CD8-positive, alpha-beta memory T cell (primary cell): ENCODE measurements at regions not wholly inside any gene's neighbourhood (a gene's known extent, or its start where the extent isn't known, plus 50 kb on each side); places are given as distances from the start of the nearest gene placed in this dataset.

Source experiments
- CTCF ChIA-PET: fragments of 350-600 bp; sonication (Branson Sonifier 250); formaldehyde crosslinking; loops from one replicate; lab custom pipeline; 2021; ENCODE audit warnings: antibody characterized with exemption; lab: Charles Lee
- POLR2A ChIA-PET: fragments of 350-600 bp; sonication (Branson Sonifier 250); formaldehyde crosslinking; loops from one replicate; lab custom pipeline; 2021; ENCODE audit warnings: antibody characterized with exemption; lab: Charles Lee
- DNase-seq, 5 donors: peaks; one replicate each; pipeline versions ENCODE4 v3.0.0 to v3.0.0-alpha.2; 2020 to 2022; ENCODE audit warnings: mixed read lengths in 1 of 5
- H3K27ac ChIP-seq: one replicate; pipeline ENCODE4 v1.7.0; 2013; ENCODE audit warnings: low read depth, mild to moderate bottlenecking, low read length, moderate library complexity
- H3K27me3 ChIP-seq: 2 replicates; pipeline ENCODE4 v1.7.0; 2013; ENCODE audit warnings: low read length, mild to moderate bottlenecking; ENCODE audit not compliant: insufficient read depth, poor library complexity, severe bottlenecking
- H3K36me3 ChIP-seq: 2 replicates; pipeline ENCODE4 v1.7.0; 2013; ENCODE audit warnings: mild to moderate bottlenecking, low read length, moderate library complexity; ENCODE audit not compliant: insufficient read depth
- H3K4me1 ChIP-seq: 2 replicates; pipeline ENCODE4 v1.7.0; 2013; ENCODE audit warnings: mild to moderate bottlenecking, low read length, moderate library complexity; ENCODE audit not compliant: insufficient read depth
- H3K4me3 ChIP-seq: 2 replicates; pipeline ENCODE4 v1.7.0; 2013; ENCODE audit warnings: mild to moderate bottlenecking, low read length
- H3K9me3 ChIP-seq: 2 replicates; pipeline ENCODE4 v1.7.0; 2013; ENCODE audit warnings: mild to moderate bottlenecking, low read length
- H3K27ac Mint-ChIP-seq, 8 donors: one replicate each; pipeline ENCODE4 v1.8.0; 2020 to 2021; ENCODE audit warnings: mixed read lengths in 8 of 8, mild to moderate bottlenecking in 6 of 8, inconsistent platforms in 3 of 8, moderate library complexity in 3 of 8
- H3K27me3 Mint-ChIP-seq, 2 donors: one replicate each; pipeline ENCODE4 v1.8.0; 2020 to 2021; ENCODE audit warnings: mixed read lengths in 2 of 2, mild to moderate bottlenecking in 1 of 2, moderate library complexity in 1 of 2
- H3K36me3 Mint-ChIP-seq, 3 donors: one replicate each; pipeline ENCODE4 v1.8.0; 2020 to 2021; ENCODE audit warnings: mixed read lengths in 3 of 3, inconsistent platforms in 1 of 3, mild to moderate bottlenecking in 1 of 3
- H3K4me1 Mint-ChIP-seq, 3 donors: one replicate each; pipeline ENCODE4 v1.8.0; 2020 to 2021; ENCODE audit warnings: mixed read lengths in 3 of 3, inconsistent platforms in 1 of 3, mild to moderate bottlenecking in 1 of 3
- H3K4me3 Mint-ChIP-seq, 7 donors: one replicate each; pipeline ENCODE4 v1.8.0; 2020 to 2021; ENCODE audit warnings: mixed read lengths in 7 of 7, mild to moderate bottlenecking in 6 of 7, moderate library complexity in 4 of 7, inconsistent platforms in 2 of 7
- H3K9me3 Mint-ChIP-seq, 5 donors: one replicate each; pipeline ENCODE4 v1.8.0; 2020 to 2022; ENCODE audit warnings: mixed read lengths in 5 of 5, mild to moderate bottlenecking in 3 of 5, moderate library complexity in 2 of 5, inconsistent platforms in 1 of 5

DNA sequence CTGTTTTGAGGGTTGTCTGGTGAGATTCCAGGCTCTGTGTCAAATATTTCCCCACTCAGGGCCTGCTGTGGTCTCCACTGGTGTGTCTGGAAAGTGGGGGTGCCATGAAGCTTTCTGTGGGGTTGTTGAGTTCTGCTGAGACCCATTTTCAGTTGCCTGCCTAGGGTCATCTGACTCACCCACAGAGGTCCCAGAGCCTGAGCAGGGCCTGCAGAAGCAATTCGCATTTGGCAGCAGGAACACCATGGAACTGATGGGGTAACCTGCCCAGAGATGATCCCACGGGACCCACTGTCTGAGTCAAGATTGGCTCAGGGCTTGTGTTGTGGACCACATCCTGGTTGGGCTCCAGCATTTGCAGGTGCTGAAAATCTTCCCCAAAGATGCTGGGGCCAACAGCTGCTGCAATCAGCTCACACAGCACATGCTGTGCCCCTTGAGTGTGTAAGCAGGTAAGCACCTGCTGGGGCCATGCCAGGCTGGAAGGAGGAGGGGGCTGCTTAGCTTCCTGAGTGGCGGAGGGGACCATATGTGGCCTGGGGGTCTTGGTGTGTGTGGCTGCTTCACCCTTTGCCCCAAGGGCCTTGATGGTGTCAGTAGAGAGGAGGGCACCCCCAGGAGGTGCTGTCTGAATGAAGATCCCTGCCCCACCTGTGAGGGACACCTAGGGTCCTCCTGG lies 1726.1 kb downstream of the TP53TG3F start:
- H3K27ac Mint-ChIP-seq, result no peak overlapping the region
- ChIA-PET CTCF (no interaction called here), POLR2A (no interaction called here)

DNA sequence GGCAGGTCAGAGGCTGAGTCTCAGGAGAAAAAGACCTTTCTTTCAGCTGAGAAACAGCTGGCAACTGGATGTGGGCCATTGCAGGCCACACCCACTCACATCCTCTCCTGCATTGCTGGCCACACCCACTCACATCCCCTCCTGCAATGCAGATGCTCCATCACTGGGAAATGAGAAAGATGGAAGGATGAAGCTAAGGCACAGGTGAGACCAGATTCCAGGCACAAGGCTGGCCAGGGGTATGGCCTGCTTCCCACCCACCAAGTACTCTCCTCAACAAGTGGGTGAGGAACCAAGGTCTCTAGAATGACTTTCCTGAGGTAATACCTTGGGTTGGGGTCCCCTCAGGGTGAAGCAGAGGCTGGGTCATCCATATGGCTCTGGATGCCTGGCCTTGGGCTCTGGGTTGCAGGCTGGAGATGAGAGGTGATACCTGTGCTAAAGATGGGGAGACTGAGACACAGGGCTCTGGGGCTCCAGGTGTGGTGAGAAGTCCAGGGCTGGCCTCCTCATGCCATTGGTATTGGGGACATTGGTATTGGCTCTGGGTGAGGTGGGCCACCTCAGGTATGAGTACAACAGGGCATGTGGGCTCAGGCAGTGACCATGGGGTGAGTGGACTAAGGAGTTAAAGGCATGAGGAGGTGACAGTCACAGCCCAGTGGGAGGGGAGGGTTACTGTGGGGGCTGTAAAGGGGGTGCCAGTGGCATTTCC lies 1726.8 kb downstream of the TP53TG3F start:
- Mint-ChIP-seq H3K27ac (no peak overlapping the region), H3K9me3 (peaks cover 12 to 29% (median 16%) of the 10 kb centered on the region in 5 donors), H3K4me3 (no peak overlapping the region), H3K36me3 (peaks cover 0 to 9% (median 0%) of the 10 kb centered on the region in 3 donors), H3K4me1 (peaks cover 0 to 2% (median 0%) of the 10 kb centered on the region in 3 donors), H3K27me3 (peaks cover 0 to 1% of the 10 kb centered on the region in 2 donors)
- H3K4me1 ChIP-seq, result no peaks in the 10 kb centered on the region
- DNase-seq, result no peak
- ChIA-PET CTCF (no interaction called here), POLR2A (no interaction called here)
- H3K27ac ChIP-seq, result no peak overlapping the region
- no peak overlapping the region for H3K4me3 ChIP-seq
- H3K9me3 ChIP-seq, result no peaks in the 10 kb centered on the region
- H3K27me3 ChIP-seq, result no peaks in the 10 kb centered on the region
- no peaks in the 10 kb centered on the region for H3K36me3 ChIP-seq

More for the DNA sequence above, 1726.1 kb downstream of the TP53TG3F start:
- Mint-ChIP-seq H3K4me3 (no peak overlapping the region), H3K27me3 (peaks cover 0 to 1% of the 10 kb centered on the region in 2 donors), H3K9me3 (peaks cover 14 to 33% (median 15%) of the 10 kb centered on the region in 5 donors), H3K4me1 (peaks cover 0 to 2% (median 0%) of the 10 kb centered on the region in 3 donors), H3K36me3 (peaks cover 0 to 9% (median 0%) of the 10 kb centered on the region in 3 donors)
- Histone ChIP-seq H3K4me1 (no peaks in the 10 kb centered on the region), H3K27me3 (no peaks in the 10 kb centered on the region), H3K36me3 (no peaks in the 10 kb centered on the region), H3K9me3 (no peaks in the 10 kb centered on the region), H3K27ac (no peak overlapping the region), H3K4me3 (no peak overlapping the region)
- DNase-seq, result no peak

GRCh38 chr16:35187665-35188225 lies 1728.3 kb downstream of the TP53TG3F start:
- H3K9me3 ChIP-seq, result no peaks in the 10 kb centered on the region
- H3K36me3 ChIP-seq, result no peaks in the 10 kb centered on the region
- Mint-ChIP-seq H3K4me1 (peaks cover 0 to 2% (median 0%) of the 10 kb centered on the region in 3 donors), H3K9me3 (peaks cover 10 to 23% (median 12%) of the 10 kb centered on the region in 5 donors), H3K4me3 (no peak overlapping the region), H3K36me3 (peaks cover 0 to 9% (median 0%) of the 10 kb centered on the region in 3 donors), H3K27me3 (peaks cover 0 to 1% of the 10 kb centered on the region in 2 donors), H3K27ac (no peak overlapping the region)
- H3K27ac ChIP-seq, result no peak overlapping the region
- H3K4me1 ChIP-seq, result no peaks in the 10 kb centered on the region
- POLR2A ChIA-PET, result no interaction called here
- no peak for DNase-seq
- CTCF ChIA-PET, result no interaction called here
- H3K4me3 ChIP-seq, result no peak overlapping the region
- no peaks in the 10 kb centered on the region for H3K27me3 ChIP-seq

DNA sequence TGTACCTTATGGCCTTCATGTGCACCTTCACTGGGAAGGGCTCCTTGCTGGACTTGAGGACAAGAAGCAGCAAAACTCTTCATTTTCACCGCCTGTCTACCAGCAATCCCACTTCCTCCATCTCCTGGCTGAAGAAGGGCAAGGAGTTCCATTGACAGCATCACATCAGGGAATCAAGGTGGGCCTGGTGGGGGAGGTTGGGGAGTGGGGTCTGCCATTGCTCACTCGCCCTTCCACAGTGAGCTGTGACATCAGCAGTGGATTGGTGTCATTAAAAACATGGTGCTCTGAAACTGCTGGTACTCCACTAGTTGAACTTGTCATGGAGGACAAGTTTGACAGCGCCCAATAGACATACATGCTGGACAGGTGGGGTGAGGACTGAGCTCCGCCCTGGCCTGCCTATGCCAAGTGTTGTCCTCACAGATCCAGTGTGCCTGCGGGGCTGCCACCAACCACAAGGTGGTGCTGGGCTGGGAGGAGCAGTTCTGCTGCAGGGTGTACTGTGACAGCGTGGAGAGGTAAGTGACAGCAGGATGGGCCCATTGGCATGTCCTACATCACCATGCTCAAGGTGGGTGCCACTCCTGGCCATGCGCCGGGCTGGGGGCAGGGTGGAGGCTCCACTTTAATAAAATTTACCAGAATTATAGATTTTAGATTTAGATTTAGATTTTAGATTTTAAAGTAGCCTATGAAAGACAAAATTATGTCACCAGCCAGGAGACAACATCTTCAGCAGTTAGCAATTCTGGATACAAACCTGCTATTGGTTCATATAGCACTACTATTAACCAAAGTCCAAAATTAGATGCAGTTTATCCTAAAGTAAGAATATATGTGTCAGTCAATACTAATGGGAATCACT lies 1729.1 kb downstream of the TP53TG3F start:
- H3K4me3 ChIP-seq, result no peak overlapping the region
- Mint-ChIP-seq H3K4me1 (peaks cover 0 to 2% (median 0%) of the 10 kb centered on the region in 3 donors), H3K27me3 (peaks cover 0 to 1% of the 10 kb centered on the region in 2 donors), H3K36me3 (peaks cover 0 to 8% (median 0%) of the 10 kb centered on the region in 3 donors), H3K27ac (no peak overlapping the region), H3K9me3 (peaks cover 8 to 27% (median 12%) of the 10 kb centered on the region in 5 donors), H3K4me3 (no peak overlapping the region)
- POLR2A ChIA-PET, result no interaction called here
- H3K9me3 ChIP-seq, result no peaks in the 10 kb centered on the region
- DNase-seq, result no peak
- no peaks in the 10 kb centered on the region for H3K36me3 ChIP-seq
- no peaks in the 10 kb centered on the region for H3K27me3 ChIP-seq
- CTCF ChIA-PET, result no interaction called here
- no peak overlapping the region for H3K27ac ChIP-seq
- no peaks in the 10 kb centered on the region for H3K4me1 ChIP-seq

- no peak for DNase-seq
- no peaks in the 10 kb centered on the region for H3K27me3 ChIP-seq
- H3K27ac ChIP-seq, result no peak overlapping the region
- Mint-ChIP-seq H3K9me3 (peaks cover 11 to 41% (median 23%) of the 10 kb centered on the region in 5 donors), H3K36me3 (no peaks in the 10 kb centered on the region), H3K4me3 (no peak overlapping the region), H3K27me3 (peaks cover 0 to 1% of the 10 kb centered on the region in 2 donors), H3K4me1 (no peaks in the 10 kb centered on the region), H3K27ac (no peak overlapping the region)
- no peak overlapping the region for H3K4me3 ChIP-seq
- no peaks in the 10 kb centered on the region for H3K9me3 ChIP-seq
- H3K4me1 ChIP-seq, result no peaks in the 10 kb centered on the region
- CTCF ChIA-PET, result no interaction called here
- no peaks in the 10 kb centered on the region for H3K36me3 ChIP-seq
- POLR2A ChIA-PET, result no interaction called here
Measured at GRCh38 chr16:35192993-35193392, 1733.6 kb downstream of the TP53TG3F start.

DNA sequence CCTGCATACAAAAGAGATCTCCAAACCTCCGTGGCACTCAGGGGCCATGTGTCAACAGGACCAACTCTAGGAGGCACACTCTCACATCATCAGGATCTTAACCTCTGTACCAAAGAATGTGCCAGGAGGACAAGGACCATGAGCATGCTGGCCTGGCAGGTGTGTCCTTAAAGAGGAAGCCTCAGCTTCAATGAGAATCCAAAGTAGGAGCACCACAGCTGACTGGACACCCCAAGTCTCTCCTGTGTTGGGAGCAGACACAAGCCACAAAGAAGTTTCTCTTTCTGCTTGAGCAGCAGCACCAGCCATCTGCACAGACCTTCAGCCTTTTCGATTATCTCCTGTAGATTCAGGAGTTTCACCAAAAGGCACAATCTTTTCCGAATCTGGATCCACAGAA lies 1734.5 kb downstream of the TP53TG3F start:
- H3K36me3 Mint-ChIP-seq, result no peaks in the 10 kb centered on the region
- DNase-seq, result no peak
- ChIA-PET CTCF (no interaction called here), POLR2A (no interaction called here)
- no peak overlapping the region for H3K27ac ChIP-seq
- H3K27me3 Mint-ChIP-seq, result peaks cover 0 to 3% of the 10 kb centered on the region in 2 donors
- no peak overlapping the region for H3K27ac Mint-ChIP-seq
- H3K4me1 ChIP-seq, result no peaks in the 10 kb centered on the region
- H3K9me3 ChIP-seq, result no peaks in the 10 kb centered on the region
- H3K4me3 Mint-ChIP-seq, result no peak overlapping the region
- no peaks in the 10 kb centered on the region for H3K27me3 ChIP-seq
- no peaks in the 10 kb centered on the region for H3K4me1 Mint-ChIP-seq
- H3K9me3 Mint-ChIP-seq, result peaks cover 11 to 43% (median 23%) of the 10 kb centered on the region in 5 donors
- H3K4me3 ChIP-seq, result no peak overlapping the region
- H3K36me3 ChIP-seq, result no peaks in the 10 kb centered on the region

GRCh38 chr16:35194681-35195080 lies 1735.3 kb downstream of the TP53TG3F start:
- Mint-ChIP-seq H3K4me3 (no peak overlapping the region), H3K27me3 (peaks cover 0 to 2% of the 10 kb centered on the region in 2 donors), H3K9me3 (peaks cover 11 to 47% (median 23%) of the 10 kb centered on the region in 5 donors), H3K27ac (no peak overlapping the region), H3K36me3 (no peaks in the 10 kb centered on the region), H3K4me1 (no peaks in the 10 kb centered on the region)
- ChIA-PET POLR2A (no interaction called here), CTCF (no interaction called here)
- DNase-seq, result no peak
- H3K9me3 ChIP-seq, result no peaks in the 10 kb centered on the region
- H3K4me1 ChIP-seq, result no peaks in the 10 kb centered on the region
- H3K27ac ChIP-seq, result no peak overlapping the region
- H3K27me3 ChIP-seq, result no peaks in the 10 kb centered on the region
- no peaks in the 10 kb centered on the region for H3K36me3 ChIP-seq
- no peak overlapping the region for H3K4me3 ChIP-seq
